Kidney (tissue), 13 donors: ENCODE measurements at regions not wholly inside any gene's neighbourhood (a gene's known extent, or its start where the extent isn't known, plus 50 kb on each side); places are given as distances from the start of the nearest gene placed in this dataset.

ENCODE experiments used
- DNase-seq, 5 donors: peaks; one replicate each; pipeline ENCODE4 v3.0.0-alpha.2; 2013 to 2020
- FAIRE-seq: peaks from 2 replicates; lab custom pipeline; 2012; peaks lifted over from hg19 to GRCh38; lab: Jason Lieb, UNC
- H3K27ac ChIP-seq, 2 donors: one replicate each; pipeline ENCODE4 v1.7.0; 2013; ENCODE audit warnings: low read depth in 2 of 2, low read length in 2 of 2, inconsistent platforms in 1 of 2
- H3K27me3 ChIP-seq: one replicate; pipeline ENCODE4 v1.7.1; 2013; ENCODE audit warnings: low read length, inconsistent platforms; ENCODE audit not compliant: control insufficient read depth, insufficient read depth
- H3K36me3 ChIP-seq, 3 donors: one replicate each; pipeline versions ENCODE4 v1.7.0 to v1.7.1; 2013; ENCODE audit warnings: low read length in 3 of 3, control low read depth in 1 of 3, inconsistent platforms in 1 of 3; ENCODE audit not compliant: insufficient read depth in 3 of 3, control insufficient read depth in 2 of 3
- H3K4me1 ChIP-seq, 3 donors: one replicate each; pipeline versions ENCODE4 v1.7.0 to v1.7.1; 2013; ENCODE audit warnings: low read length in 3 of 3, inconsistent platforms in 1 of 3, low read depth in 1 of 3; ENCODE audit not compliant: control insufficient read depth in 2 of 3, insufficient read depth in 2 of 3
- H3K4me3 ChIP-seq, 3 donors: one replicate each; pipeline versions ENCODE4 v1.7.0 to v1.8.1; 2013; ENCODE audit warnings: low read length in 3 of 3, control low read depth in 1 of 3, inconsistent platforms in 1 of 3
- H3K9ac ChIP-seq, 3 donors: one replicate each; pipeline versions ENCODE4 v1.7.0 to v1.7.1; 2013; ENCODE audit warnings: low read length in 3 of 3, control low read depth in 1 of 3, inconsistent platforms in 1 of 3
- H3K9me3 ChIP-seq, 3 donors: one replicate each; pipeline versions ENCODE4 v1.7.0 to v1.7.1; 2013; ENCODE audit warnings: low read length in 3 of 3, control low read depth in 1 of 3, inconsistent platforms in 1 of 3; ENCODE audit not compliant: control insufficient read depth in 2 of 3, insufficient read depth in 1 of 3
- intact Hi-C: fragments of 100-400 bp; cut with DNase I; formaldehyde crosslinking; loops from one replicate; pipeline ENCODE4 v1.11.1; 2022
- TF ChIP-seq, protein P1 (sequence below): IDR thresholded peaks from 3 replicates; pipeline ENCODE4 v1.5.1; 2012; ENCODE audit warnings: mild to moderate bottlenecking, moderate library complexity, borderline replicate concordance; ENCODE audit not compliant: insufficient read depth; ENCODE audit errors: extremely low read depth
- donor health status: control.
- donor health status: control.
- donor health status: control.
- donor health status: control.
- donor health status: control.
- donor health status: DM: yes; HTN: yes; CAD: no.
- donor health status: Normal renal cell carcinoma (clear cell type).

DNA sequence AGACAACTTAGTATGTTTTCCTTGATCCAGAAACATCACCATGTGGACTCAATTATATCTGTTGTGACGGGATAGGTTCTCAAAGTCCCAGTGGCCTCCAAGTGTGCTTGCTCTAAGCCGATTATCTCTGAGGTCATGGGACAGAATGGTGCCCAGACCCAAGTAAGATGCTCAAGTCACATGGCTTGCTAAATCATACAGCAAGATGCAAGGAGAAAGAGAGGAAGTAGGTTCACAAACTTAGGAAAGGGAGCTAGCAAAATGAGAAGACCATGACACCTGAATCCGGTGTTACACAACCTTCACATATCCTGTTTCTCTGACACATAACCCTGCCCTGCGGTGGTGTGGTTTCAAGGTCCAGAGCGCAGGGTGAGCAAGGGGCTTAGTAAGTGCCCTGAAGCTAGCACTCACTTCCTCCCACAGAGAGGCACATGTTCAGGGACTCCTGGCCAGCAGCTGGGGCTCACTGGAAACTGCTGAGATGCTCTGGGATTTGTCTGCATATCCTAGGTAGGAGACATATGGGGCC, 590.9 kb upstream of the ANKRD30A start:
- FAIRE-seq = no peak

DNA sequence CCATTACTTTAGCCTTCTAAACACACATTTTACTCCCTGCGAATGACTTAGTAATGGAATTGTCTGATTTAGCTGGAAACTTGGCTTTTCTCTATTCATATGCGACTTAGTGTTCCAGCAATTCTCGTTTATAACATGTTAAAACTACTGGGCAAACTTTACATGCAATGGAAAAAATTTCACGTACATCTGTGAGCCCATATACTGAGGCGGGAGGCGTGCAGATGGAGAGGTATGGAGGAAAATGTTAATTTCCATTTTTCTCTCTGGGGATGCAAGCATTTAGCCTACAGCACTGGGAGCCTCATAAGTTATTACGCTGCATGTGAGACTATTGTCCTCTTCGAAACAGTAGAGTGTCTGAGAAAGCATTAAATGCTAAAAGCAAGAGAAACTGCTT, 591.5 kb upstream of the ANKRD30A start:
- Histone ChIP-seq H3K27me3 (no peaks in the 10 kb centered on the region), H3K4me3 (no peak overlapping the region), H3K36me3 (no peaks in the 10 kb centered on the region), H3K9ac (no peak overlapping the region), H3K4me1 (no peaks in the 10 kb centered on the region), H3K27ac (no peak overlapping the region), H3K9me3 (no peaks in the 10 kb centered on the region)
- TF ChIP-seq, protein P1, sequence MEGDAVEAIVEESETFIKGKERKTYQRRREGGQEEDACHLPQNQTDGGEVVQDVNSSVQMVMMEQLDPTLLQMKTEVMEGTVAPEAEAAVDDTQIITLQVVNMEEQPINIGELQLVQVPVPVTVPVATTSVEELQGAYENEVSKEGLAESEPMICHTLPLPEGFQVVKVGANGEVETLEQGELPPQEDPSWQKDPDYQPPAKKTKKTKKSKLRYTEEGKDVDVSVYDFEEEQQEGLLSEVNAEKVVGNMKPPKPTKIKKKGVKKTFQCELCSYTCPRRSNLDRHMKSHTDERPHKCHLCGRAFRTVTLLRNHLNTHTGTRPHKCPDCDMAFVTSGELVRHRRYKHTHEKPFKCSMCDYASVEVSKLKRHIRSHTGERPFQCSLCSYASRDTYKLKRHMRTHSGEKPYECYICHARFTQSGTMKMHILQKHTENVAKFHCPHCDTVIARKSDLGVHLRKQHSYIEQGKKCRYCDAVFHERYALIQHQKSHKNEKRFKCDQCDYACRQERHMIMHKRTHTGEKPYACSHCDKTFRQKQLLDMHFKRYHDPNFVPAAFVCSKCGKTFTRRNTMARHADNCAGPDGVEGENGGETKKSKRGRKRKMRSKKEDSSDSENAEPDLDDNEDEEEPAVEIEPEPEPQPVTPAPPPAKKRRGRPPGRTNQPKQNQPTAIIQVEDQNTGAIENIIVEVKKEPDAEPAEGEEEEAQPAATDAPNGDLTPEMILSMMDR = no peak
- DNase-seq (no peak), FAIRE-seq (no peak)
- intact Hi-C loops = no loop called here

More for the DNA sequence above, 590.9 kb upstream of the ANKRD30A start:
- Histone ChIP-seq H3K4me3 (no peak overlapping the region), H3K9ac (no peak overlapping the region), H3K27me3 (no peaks in the 10 kb centered on the region), H3K27ac (no peak overlapping the region), H3K9me3 (no peaks in the 10 kb centered on the region), H3K4me1 (no peaks in the 10 kb centered on the region), H3K36me3 (no peaks in the 10 kb centered on the region)
- intact Hi-C loops = no loop called here
- peak in 1 of 5 donors; percentile 10 for DNase-seq
- TF ChIP-seq, protein P1 = no peak

DNA sequence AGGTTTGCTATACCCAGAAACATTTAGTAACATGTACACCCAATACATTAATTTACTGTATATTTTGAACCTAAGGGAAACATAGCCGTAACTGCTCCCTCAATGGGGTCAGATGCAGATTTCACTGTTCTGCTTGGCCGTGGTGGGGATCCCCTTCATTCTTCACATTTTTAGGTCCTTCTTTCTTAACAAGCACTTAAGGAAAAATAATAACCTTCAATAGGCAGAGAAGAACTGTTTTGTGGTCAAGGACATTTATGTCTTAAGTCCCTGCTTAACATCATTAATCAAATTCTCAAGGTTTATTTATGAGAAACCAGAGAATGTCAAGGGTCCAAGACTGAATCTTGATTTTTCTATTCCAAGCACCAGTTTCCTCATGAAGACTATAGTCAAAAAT, 592.1 kb upstream of the ANKRD30A start:
- TF ChIP-seq, protein P1 = no peak
- Histone ChIP-seq H3K4me1 (no peaks in the 10 kb centered on the region), H3K27ac (no peak overlapping the region), H3K4me3 (no peak overlapping the region), H3K36me3 (no peaks in the 10 kb centered on the region), H3K9ac (no peak overlapping the region), H3K27me3 (no peaks in the 10 kb centered on the region), H3K9me3 (no peaks in the 10 kb centered on the region)
- no peak for DNase-seq
- no peak for FAIRE-seq
- intact Hi-C loops = no loop called here

DNA sequence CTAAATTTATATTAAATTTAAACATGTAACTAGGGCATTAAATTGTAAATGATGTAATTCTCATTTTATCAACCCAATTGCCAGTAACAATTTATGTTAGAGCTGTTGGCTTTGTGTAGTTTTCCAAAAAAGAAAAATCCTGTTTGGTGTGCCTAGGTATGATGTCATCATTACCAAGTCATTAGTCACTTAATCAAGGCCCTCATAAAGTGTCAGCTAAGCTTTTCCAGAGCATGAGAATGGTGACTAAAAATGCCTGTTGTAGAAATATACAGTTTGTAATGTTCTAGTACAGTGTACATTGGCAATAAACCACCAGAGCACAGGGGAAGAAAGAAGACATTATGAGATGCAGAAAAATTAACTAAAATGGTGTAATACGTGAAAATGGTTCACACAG, 593.8 kb upstream of the ANKRD30A start:
- Histone ChIP-seq H3K27me3 (no peaks in the 10 kb centered on the region), H3K36me3 (no peaks in the 10 kb centered on the region), H3K4me1 (no peaks in the 10 kb centered on the region), H3K27ac (no peak overlapping the region), H3K4me3 (no peak overlapping the region), H3K9me3 (no peaks in the 10 kb centered on the region), H3K9ac (no peak overlapping the region)
- DNase-seq (no peak), FAIRE-seq (no peak)
- TF ChIP-seq, protein P1 = no peak
- intact Hi-C loops = no loop called here
